CD1c-positive myeloid dendritic cell (primary cell): ENCODE measurements at regions not wholly inside any gene's neighbourhood (a gene's known extent, or its start where the extent isn't known, plus 50 kb on each side); places are given as distances from the start of the nearest gene placed in this dataset.
"Not testable (repeated sequence)": the region's sequence is repeated elsewhere in the genome, so short reads cannot be mapped to it uniquely, and the experiment has no call there.

Source experiments
- DNase-seq: peaks from one replicate; pipeline ENCODE4 v3.0.0-alpha.2; 2016; ENCODE audit errors: extremely low spot score

DNA sequence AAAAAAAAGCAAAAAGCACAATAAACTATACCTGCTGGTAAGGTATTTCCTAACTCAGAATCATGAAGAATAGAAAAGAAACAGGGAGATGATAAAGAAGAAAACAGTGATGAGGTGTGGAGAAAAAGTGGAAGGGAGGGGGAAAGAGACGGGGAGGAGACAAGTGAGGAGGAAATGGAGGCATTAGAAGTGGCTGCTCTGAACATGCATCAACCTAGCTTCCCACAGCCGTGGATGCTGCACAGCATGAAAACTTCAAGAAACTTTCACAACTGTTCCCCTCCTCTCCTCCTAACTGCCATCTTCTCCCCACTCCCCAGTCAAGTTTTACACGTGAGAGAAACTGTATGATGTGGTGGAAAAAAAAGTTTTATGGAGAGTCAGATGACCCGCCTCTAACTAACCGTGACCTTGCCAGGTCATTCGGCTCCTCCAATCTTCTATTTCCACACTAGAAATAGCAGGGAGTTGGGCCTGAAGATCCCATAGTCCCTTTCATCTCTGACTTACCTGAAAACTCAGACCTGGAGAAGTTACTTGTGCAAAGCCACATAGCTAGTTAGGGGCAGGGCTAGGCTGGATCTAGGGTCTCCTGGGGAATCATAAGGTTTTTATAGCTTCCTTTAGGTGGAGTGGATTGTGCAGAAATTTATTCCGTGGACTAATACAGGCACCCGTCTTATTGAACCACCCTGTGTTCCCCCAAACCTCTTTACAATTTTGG, 461.9 kb downstream of the KLF5 start:
- no peak for DNase-seq

GRCh38 chr13:73520135-73520534, 461.3 kb downstream of the KLF5 start:
- DNase-seq, result not testable (repeated sequence)

- DNase-seq, result no peak
These were observed 460.8 kb downstream of the KLF5 start for GRCh38 chr13:73519396-73520116.

GRCh38 chr13:73517766-73518165, 459.0 kb downstream of the KLF5 start:
- no peak for DNase-seq

DNA sequence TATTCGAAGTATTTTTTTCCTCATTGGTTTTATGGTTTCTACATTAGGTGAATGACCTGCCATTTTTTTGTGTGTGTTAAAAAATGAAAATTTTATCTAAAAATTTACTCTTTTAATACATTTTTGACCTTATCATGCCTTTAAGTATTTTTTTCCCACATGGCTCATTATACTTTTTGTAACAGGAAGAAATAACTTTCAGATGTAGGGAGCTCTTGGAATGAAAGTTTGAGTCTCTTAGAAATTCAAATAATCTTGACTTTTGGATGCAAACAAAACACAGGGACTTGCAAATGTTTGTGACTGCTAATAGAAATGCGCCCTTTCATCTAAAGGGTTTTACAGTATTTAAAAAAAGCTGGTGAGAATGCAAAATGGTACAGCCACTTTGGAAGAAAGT, 457.9 kb downstream of the KLF5 start:
- no peak for DNase-seq

GRCh38 chr13:73514208-73514607, 455.4 kb downstream of the KLF5 start:
- no peak for DNase-seq

- no peak for DNase-seq
These were observed 454.9 kb downstream of the KLF5 start for GRCh38 chr13:73513751-73514150.

DNA sequence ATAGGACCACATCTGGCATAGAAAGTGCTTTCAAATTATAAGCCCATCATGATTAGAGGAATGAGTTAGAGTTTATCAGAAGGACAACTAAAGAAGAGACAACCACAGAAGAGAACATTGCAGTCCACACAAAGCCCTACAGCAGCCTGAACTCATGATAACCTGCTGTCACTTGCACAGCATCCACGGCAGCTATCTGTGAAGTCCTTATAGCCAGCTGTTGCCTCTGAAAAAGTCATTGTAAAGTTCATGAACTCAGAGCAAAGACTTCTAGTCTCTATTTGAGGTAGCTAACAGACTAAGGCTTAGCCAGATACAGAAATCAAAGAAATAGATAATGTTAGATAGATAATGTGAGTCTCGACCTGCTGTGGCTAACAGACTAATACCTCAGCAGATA, 450.0 kb downstream of the KLF5 start:
- no peak for DNase-seq

DNA sequence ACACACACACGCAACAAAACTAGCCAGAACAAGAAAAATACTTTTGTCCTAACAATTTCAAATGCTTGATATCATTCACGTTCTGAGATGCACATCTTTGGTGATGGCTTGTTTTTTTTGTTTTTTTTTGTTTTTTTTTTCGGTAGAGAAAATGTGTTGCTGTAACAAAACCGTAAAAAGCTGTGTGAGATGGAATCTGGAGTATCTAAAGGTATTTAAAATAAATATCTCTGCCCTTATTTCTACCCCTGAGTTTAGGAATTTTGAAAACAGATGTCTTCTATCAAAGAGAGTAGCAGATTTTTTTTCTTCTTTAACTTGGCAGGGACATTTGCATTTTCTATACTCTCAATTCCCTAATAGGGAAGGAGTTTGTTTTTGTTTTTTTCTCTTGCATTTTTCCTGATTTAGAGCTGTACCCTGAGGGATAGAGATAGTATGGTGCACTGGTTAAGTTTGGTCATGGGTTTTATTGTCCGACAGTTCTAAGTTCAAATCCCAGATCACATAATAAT, 446.6 kb downstream of the KLF5 start:
- no peak for DNase-seq

GRCh38 chr13:73499695-73500094, 440.9 kb downstream of the KLF5 start:
- no peak for DNase-seq

DNA sequence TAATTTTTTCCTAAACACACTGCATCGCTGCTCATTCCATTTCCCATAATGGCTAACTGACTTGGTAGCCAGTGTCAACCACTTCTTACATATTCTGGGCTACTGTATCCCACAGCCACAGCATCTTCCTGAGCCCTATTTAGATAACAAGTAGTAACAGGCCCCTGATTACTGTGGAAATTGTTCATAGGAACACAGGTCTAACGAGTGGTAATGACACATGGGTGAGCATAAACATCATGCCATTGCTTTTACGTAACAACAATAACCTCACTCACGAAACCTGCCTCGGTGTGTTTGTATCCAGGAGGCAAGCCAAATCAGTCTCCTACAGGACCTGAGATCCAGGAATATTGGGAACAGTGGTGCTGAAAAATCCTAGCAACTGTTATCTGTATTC, 438.6 kb downstream of the KLF5 start:
- no peak for DNase-seq

DNA sequence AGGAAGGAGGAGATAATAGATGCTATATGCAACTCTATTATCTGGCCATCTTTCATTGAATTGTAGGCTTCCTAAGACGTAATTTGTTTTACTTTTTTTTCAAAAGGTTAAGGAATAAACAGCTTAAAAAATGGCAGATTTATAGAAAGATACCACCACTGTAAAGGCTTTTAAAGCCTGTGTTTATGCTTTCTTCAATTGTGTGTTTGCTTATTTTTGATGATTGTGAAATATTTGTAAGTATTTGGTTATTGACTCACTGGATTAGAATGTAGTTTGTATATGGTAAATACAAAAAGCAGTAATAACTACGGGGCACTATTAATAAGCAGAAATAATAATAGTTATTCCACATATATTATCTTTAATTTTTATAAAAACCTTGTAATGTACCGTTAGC, 437.9 kb downstream of the KLF5 start:
- DNase-seq, result no peak

- DNase-seq, result no peak
These were observed 434.0 kb downstream of the KLF5 start for GRCh38 chr13:73492811-73493210.

DNA sequence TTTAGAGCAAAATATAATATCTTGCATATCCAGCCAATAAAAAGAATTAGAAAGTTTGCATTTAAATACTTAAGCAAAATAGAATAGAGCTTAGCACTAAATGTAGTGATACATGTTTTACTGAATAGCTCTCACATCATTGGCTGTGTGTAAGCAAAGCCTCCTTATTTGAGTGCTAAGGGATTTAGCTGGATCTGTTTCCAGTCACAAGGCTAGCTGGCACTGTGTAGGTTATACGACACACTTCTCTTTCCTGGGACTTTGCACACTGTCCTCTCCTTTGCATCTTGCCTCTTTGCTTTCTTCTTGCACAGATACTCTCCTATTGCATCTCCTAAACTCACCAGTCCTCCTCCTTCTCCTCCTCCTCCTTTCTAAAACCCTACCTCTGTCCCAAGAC, 423.8 kb downstream of the KLF5 start:
- no peak for DNase-seq

DNA sequence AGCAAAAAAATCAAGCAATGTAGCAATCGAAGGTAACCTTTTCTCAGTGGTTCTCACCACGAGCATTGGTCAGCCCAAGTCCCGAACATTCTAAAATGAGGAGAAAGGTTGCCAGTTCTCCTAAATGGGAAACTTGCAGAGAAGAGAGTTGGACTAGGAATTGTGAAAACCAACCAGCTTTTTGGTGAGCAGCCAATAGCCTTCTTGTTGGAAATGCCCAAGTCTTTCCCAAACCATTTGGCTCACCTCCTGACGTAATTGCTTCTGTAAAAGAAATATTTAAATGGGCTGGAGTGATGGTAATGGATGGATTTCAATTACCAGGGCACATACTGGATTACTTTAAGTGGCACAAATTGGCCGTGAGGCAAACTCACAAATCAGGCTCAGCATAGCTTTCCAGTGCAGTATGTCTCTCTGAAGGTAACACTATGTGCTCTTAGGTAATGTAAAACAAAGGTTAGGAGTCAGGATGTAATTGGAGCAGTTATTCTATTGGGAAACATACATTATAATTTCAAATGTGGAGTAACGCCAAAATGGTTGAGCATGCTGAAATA, 423.2 kb downstream of the KLF5 start:
- no peak for DNase-seq

- DNase-seq, result no peak
These were observed 422.2 kb downstream of the KLF5 start for GRCh38 chr13:73480779-73481559.

- DNase-seq, result no peak
These were observed 421.1 kb downstream of the KLF5 start for GRCh38 chr13:73479856-73480255.

DNA sequence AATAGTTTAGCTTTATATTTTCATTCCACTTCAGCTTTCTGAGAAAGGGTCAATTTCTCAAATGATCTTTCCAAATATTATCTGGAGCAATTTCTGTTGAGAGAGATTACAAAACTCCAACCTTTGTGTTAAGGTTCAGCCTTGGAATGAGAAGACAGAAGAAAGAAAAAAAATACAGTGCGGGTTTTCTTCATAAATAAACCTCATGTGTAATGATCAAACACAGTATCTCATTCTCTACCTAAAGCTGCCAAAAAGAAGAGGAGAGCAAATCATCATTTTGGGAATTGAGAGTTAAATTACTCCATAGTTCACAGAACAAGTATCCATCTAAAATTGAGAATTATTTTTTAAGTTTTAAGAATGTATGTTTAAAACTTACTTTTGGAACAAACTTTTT, 420.5 kb downstream of the KLF5 start:
- DNase-seq, result no peak

- DNase-seq, result no peak
These were observed 418.6 kb downstream of the KLF5 start for GRCh38 chr13:73477441-73477840.

DNA sequence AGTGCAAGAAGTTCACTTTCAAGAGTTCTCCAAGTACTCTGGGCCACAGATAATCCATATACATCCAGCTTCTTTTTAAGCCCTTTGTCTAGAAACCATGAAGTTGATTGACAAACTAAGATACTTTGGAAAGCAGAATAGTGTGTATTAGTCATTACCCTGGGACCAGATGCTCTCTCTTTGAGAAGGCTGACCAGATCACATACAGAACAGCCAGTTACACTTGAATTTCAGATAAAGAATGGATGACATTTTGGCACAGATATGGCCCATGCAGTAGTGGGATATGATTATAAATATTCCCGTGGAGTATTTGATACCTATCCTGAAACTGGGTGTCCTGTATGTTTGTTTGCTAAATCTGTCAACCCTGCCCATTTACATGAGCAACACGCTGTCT, 414.2 kb downstream of the KLF5 start:
- DNase-seq, result no peak

DNA sequence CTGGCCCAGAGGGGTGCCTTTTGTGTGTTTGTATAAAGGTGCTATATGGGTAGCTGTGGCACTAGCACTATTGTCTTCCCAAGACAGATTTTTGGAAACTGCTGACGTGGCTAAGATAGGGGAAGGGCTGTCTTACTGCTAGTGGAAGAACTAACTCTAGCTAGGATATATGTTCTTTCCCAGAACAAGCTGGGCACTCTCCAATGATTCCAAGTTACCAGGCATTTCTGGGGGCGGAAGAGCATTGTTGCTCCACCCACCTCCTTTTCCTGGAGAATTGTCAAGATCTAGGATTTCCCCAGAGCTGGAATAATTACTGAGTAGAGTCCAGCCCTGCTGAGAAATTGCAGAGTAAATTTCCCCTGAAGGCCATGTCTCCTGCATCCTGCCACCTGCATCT, 408.3 kb downstream of the KLF5 start:
- no peak for DNase-seq

GRCh38 chr13:73466561-73466960, 407.8 kb downstream of the KLF5 start:
- DNase-seq, result no peak
